HG03342 (cell line): ENCODE measurements at regions not wholly inside any gene's neighbourhood (a gene's known extent, or its start where the extent isn't known, plus 50 kb on each side); places are given as distances from the start of the nearest gene placed in this dataset.

ENCODE experiments used
- ATAC-seq: cut with Tn5 transposase; IDR thresholded peaks from one replicate; pipeline ENCODE4 v1.9.1; 2021; ENCODE audit warnings: mild to moderate bottlenecking, moderate library complexity; ENCODE audit not compliant: unreplicated experiment

DNA sequence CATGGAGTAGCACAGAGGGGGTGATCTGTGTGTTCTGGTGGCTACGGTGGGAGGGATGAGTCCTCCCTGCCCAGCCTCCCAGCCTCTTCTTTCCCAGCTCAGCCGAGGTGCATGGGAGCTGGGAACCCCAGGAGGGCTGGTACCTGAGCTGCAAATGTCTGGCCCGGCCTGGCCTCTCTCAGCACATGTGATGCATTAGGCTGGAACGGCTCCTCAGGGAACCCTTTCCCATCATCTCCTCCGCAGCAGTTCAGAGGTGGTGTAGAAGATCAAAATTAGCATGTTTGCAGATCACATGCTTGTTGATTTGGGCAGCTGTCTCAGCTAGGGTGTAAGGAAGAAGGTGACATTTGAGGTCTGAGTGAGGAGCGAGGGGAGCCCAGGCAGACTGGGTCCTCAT is 126.6 kb downstream of the EMX2 start:
- no peak for ATAC-seq

DNA sequence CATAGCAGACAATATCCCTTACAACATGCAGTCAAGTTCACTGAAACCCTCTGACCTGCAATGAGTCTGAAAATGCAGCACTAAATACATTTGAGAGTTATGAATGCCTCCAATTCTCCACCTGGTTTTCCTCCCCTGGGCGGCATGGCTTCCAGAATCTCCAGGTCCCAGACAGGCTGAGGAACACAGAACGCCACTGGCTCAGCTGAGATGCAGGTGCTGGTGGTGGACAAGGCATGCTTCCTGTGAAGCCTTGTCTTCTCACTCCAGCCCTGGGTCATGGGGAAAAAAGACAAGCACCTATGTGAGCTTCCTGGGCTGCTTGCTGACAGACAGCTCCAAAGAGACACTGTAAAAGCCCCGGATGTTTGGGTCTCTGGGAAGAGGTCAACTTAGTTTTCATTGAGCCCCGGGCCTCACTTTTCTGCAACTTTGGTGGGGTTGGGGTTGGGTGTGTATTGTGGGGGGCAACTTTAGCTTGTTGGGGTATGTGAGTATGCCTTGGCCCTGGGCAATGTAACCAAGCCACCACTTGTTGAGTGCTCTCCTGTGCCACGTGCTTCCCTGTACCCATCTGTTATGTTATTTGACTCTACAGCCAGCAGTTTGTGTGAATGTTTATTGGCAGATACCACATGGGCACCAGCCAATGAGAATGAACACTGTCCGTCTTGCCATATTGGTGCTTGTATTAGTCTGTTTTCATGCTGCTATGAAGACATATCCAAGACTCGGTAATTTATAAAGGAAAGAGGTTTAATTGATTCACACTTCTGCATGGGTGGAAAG is 127.8 kb downstream of the EMX2 start:
- no peak for ATAC-seq

DNA sequence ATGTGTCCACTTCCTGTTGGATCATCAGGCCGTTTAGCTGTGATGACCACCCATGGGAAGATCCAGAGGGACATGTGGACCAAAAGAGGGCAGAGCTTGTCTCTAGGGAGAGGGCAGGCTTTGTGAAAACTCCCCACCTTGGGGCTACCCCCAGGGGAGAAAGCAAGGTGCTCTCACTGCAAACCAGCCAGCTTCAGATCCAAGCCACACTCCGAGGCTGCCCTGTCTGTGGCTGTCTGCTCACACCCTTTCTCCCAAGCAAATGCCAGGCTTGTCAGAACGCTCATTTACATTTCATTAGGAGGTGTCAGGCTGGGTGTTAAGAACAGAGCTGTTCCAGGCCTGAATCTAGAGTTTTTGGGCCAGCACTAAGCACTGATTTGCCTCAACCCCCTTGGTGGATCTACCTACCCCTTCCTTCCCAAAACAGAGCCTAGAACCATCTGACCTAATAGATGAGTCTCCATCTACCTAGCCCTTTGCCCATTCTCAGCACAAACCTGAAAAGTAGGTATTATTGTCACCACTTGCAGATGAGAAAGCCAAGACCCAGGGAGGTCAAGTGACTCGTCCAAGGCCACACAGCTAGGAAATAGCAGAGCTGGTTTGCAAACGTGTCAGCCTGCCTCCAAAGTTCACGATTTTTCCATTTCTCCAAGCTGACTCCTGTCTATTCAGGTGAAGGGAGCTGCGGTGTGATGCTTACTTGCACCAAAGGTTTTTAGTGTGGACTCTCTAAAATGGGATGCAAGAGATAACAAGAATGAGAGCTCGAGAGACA is 130.9 kb downstream of the EMX2 start:
- ATAC-seq = no peak

DNA sequence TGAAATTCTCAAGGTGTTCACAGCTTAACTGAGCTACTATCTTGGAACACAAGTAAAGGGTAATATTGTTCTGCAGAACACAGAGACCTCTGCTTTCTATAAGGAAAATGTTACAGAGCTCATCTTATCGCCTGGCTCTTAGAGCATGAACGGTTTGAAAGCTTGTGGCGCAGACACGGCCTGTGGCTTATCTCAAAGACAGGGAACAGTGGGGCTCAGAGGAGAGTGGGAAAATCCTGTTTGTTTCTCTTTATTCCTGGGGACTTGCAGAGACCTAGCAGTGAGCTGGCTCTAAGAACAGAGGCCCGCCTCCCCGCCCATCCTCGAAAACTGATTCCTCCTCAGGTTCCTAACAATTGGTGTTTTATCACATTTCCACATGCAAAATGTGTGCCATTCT is 131.7 kb downstream of the EMX2 start:
- ATAC-seq = no peak

DNA sequence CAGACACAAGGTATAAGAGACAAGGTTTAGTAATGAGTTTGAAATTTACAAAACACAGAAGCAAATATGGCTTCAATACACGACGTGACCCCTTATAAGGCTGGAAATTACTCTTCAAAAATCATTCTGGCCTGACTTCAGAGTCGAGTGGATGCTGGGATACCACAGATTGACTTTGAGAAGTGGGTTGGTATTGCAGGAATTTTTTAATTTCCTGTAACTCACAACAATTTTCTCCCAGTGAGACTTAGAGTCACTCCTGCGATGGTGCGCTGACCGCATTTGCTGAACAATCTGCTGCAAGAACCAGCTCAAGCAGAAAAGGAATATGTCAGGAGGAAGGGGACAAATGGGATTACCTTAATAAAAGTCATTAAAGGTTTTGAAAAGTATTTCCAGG is 132.1 kb downstream of the EMX2 start:
- ATAC-seq = no peak

DNA sequence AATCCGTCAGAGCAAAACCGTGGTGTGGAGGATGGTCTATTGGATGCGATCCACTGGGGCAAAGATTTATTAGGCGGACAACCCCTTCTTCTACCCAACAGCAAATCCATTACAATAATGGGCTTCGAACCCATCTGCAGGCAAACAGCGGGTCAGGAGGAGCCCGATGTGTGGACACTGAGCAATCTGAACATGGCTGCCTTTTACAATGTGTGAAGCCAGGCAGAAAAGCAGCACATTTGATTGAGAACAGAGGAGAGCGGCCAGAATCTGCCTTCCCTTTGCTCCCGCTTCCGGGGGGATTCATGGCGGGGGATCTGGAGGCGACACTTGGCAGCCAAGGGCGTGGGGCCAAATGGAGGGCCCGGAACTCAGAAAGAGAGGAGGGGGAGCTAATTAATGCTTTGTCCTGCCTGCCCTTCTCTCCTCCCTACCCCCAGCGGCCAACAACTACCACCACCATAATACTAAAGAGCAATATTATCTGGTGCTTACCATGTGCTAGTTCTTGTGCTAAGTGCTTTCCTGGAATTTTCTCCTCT is 133.0 kb downstream of the EMX2 start:
- no peak for ATAC-seq

DNA sequence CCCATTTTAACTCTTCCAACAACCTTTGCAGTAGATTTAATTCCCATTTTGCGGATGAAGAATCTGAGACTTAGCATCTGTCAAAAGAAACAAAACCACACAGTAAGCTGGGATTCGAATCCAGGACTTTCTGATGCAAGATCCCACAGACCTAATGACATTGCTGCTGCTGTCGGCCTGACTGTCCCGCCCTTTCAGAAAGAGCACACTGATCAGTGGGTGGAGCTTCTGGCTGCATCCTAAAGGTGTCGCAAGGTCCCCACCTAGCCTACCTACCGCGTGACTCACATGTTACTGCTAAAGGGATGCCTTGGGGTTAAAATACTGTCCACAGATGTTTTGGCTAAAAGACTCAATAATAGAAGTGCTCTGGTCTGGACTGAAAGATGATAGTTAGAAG is 134.7 kb downstream of the EMX2 start:
- no peak for ATAC-seq

DNA sequence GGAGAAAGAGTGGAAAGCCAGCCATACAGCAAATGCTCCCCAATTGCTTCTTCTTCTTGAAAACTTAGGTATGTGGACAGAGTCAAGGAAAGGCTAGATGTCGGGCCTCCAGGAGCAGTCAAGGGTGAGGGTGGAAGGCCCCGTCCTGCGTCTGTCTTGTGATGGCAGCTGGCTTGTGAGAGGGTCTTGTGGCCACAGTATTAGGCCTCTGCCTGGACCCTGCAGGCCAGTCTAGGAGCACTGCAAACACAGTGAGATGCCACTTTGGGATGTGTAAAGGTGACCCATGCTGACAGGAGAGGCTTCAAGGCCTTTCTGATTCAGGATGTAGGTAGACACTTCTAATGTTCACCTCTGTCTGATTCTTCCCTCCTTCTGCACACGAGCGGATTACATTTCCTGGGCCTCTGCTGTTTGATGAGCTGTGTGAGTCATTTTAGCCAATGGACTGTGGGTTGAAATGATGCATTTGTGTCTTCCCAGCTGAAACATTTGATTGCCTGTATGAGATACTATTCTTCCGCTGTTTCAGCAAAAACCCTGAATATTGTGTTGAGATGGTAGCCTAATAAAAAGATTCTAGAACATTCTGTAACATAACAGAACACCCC is 135.4 kb downstream of the EMX2 start:
- no peak for ATAC-seq

DNA sequence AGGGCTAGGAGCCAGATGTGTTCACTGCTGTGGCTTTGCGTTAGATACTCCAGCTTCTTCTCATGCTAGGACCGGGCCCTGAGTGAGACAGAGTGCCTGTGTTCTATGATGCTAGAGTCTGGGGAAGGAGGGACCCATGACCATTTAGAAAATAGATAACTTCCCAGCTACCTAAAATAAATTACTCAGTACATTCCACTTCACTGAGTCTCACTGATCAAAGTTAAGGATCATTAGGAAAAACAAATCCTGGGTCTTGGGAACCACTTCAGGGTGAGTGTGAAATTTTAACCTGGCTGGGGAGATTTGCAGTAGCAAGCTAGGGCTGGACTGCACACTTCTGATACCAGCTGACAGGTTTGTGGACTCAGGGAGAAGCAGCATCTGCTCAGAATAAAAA is 138.1 kb downstream of the EMX2 start:
- no peak for ATAC-seq

DNA sequence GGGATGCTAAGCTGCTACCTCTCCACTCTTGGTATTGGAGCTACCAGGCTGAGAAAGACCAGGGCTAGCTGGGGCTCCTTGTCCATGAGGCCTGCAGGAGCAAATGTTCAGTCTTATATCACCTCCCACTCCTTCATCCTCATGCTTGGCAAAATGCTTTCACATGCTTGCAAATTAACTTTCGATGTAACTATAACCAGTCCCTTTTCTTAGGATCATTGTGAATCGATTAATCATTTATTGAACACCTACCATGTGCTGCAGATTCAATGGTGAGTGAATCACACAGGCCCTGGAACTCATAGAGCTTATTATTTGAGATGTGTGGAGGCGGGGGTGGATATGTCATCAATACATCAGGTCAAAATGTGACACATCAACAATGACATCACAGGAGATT is 138.6 kb downstream of the EMX2 start:
- no peak for ATAC-seq

DNA sequence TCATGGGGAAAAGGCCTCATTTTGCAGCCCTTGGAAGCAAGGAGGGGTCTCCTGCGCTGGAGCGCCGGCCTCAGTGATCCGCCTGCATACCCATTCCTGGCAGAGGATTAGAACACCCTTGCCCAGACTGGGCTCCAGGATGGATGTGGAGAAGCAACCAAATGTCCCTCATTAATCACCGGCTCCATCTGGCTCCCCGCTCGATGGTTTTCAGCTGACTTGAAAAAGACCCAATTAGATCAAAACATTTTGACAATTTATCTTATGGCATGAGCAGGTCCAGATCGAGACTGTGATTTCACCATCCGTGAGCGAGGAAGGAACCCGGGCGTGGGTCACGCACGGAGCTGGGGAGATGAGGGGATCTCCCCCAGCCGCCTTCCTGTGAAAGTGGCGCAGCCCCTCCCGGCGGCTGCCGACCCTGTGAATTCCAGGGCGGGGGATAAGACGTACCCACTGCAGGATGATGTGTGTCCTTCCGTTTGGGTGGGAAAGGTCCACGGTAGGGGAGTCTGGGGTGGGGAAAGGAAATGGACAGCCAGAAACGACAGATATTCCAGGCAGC is 141.6 kb downstream of the EMX2 start:
- ATAC-seq = no peak

DNA sequence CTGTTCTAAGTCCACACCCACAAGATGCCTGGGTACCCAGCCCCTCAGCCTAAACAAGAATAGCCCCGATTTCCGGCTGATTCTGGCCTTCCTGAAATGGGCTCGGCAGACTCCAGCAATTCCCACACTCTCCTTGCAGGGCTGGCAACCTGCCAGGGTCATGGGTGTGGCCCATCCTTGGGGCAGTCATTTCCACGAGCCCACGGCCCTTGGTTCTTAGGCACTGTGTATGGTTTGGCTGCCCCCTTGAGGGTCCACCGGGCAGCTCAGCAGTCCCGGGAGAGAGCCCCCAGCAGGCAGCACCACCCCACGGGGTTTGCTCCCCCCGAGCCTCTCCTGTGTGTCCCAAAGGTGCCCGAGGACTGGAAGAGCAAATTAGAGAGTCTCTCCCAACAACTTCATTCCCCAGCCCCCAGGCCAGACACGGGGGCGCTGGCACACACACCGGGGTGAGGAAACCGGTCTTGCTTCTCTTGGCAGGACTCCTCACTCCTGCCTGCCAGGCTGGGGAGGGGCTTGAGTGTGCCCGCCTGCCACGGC is 142.2 kb downstream of the EMX2 start:
- ATAC-seq = no peak

DNA sequence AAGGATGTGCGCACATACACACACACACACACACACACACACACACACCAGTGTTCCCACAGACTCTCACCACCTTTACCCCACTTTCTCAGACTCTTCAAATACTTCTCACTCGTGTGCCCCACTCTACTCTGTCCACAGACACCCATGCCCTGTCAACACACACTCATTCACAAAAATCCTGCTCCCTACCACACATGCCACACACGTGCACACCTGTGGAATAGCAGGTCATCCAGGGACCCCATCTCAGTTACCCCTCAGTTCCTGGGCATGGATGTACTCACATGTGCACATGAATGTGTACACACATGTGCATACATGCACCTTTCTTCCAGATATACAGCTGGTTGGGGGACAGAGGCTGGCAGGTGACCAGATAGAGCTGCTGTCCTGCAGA is 142.9 kb downstream of the EMX2 start:
- no peak for ATAC-seq

DNA sequence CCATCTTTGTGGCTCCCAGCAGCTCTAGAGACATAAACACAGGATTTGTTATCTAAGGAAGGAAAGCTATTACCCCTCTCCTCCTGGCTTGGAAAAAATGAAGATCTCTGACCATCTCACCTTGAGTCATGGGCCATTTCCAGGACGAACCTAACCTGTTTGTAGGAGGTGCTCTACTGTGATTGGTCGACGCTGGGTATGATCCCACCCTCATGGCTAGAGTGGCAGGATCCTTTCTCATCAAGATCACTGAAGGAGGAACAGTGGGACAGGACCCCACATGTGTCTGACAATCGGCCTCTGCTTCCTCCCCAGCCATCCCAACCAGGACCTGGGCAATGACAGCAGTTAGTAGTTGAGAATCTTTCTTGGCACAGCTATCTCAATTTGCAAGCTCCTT is 144.1 kb downstream of the EMX2 start:
- ATAC-seq = no peak

DNA sequence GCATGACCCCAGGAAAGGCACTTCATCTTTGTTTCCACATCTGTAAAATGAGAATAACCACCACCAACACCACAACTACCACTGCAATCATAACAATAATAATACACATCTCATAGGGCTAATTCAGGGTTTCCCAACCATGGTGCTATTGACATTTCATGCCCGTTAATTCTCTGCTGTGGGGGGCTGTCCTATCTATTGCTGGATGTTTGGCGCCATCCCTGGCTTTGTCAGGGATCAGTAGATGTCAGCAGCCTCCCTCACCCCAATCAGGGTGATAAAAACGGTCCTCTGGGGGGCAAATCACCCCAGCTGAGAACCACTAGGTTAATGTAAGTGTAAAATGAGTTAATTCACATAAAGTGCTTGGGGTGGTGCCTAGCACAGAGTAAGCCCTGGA is 145.8 kb downstream of the EMX2 start:
- no peak for ATAC-seq

DNA sequence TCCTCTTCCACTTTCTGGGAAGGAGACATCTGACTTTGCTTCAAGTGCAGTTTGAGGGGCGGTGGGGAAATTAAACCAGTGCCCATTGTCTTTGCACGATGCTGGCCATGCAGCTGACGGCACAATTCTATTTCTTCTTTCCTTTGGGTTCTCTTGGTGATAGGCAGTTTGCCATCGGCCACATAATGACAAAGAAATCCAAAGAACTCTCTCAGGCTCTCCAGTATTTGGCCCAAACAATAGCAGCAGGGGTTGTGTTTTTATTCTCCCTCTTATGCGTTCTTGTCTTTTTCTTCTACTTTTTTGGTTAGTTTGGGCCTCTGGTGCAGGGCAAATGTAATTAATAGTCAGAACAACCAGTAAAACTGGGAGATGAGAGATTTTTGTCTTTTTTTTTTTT is 147.0 kb downstream of the EMX2 start:
- ATAC-seq = no peak

DNA sequence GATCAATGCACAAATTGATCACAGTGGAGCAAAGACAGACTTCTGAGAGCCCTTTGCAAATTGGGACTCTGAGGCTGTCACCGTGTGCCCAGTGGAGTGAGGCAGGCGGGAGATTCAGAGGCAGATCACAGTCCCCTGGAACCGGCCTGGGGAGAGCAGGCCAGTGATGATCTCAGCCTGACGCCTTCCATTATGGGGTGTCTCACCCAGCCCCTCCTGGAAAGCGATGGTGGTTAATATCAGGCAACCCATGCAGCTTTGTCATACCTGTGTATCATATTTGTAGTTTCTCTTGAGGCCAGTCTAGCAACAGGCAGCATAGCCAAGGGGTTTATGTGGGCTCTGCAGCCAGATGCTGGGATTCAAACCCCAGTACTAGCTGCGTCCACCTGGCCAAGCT is 147.8 kb downstream of the EMX2 start:
- no peak for ATAC-seq

DNA sequence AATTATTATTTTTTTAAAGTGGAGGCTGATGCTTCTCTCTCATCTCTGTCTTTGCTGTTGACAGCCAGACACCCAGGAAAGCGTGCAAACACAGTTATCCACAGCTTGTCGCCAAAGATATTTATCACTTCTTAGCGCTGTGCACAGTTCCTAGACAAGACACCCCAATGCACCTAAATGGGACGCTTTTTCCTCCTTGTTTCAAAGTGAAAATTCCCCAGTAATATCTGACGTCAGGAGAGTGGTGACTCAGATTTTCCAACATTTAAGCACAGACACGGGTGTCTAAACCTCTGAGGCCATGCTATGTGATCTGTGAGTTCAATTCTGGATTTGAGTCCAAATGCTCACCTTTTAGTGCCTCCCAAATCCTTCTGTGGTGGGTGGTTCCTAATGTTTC is 151.6 kb downstream of the EMX2 start:
- no peak for ATAC-seq

DNA sequence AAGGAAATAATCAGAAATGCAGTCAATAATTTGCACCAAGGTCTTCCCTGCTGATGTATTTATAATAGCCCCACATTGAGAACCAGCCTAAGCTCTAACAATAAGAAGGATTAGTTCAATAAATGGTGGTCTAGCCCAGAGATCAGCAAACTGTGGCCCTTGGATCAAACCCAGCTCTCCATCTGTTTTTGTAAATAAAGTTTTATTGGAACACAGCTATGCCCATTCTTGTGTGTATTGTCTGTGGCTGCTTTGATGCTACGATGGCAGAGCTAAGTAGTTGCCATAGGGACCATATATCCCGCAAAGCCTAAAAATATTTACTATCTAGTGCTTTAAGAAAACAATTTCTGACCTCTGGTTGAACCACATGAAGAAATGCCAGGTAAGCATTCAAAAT is 154.9 kb downstream of the EMX2 start:
- no peak for ATAC-seq

DNA sequence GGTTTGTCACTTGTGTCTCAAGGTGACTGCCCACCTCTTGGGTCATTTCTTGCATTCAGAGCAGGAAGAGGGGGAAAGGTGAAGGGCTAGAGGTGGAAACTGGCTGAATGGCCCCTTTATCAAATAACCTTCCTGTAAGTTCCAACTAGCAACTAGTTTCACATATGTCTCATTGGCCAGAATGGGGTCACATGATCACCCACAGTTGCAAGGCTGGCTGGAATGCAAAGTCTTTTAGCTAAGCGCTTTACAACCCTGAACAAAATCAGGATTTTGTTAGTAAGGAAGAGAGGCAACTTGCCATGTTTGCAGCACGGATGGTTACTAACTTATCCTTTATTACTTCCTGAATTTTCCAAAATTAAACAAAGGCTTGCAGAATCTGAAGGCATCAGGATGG is 156.3 kb downstream of the EMX2 start:
- ATAC-seq = no peak

DNA sequence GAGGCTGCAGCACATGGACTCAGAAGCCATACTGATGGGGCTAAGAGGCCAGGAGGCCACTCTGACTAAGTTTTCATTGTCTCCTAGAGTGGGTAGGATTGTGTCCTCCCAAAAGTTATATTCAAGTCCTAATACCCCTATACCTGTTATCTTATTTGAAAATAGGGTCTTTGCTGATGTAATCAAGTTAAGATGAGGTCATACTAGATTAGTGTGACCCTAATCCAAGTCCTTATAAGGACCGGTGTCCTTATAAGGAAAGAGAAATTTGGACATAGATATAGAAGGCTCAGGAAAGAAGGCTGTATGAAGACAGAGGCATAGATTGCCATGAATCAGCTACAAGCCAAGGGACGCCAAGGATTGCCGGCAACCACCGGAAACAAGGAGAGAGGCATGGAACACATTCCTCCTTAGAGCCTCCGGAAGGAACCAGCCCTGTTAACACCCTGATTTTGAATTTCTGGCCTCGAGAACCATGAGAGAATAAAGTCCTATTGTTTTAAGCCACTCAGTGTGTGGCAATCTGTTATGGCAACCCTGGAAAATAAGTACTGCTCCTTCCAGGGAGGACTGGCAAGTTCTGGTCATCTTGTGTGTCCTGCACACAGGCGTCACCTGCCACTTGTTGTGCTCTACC is 157.0 kb downstream of the EMX2 start:
- ATAC-seq = no peak
